Pancreas (tissue), 10 donors: ENCODE measurements at regions not wholly inside any gene's neighbourhood (a gene's known extent, or its start where the extent isn't known, plus 50 kb on each side); places are given as distances from the start of the nearest gene placed in this dataset.

Experiments used
- ATAC-seq, 4 donors: fragments of 200-7000 bp; cut with Tn5 transposase; one replicate each; pipeline versions ENCODE4 v1.8.0 to v1.9.1; 2020; ENCODE audit warnings: mild to moderate bottlenecking in 4 of 4, moderate library complexity in 4 of 4
- DNase-seq, 6 donors: peaks; one replicate each; pipeline ENCODE4 v3.0.0-alpha.2; 2020
- FAIRE-seq: peaks from 2 replicates; lab custom pipeline; 2012; peaks lifted over from hg19 to GRCh38; lab: Jason Lieb, UNC
- H3K27ac ChIP-seq, 4 donors: fragments of 200-600 bp; sonication (generic); 1 replicate in 3 of 4; 2 replicates in 1 of 4; pipeline versions ENCODE4 v1.5.0 to v1.8.0; 2020
- H3K27me3 ChIP-seq, 4 donors: fragments of 200-600 bp; one replicate each; pipeline ENCODE4 v1.8.0; 2021
- H3K36me3 ChIP-seq, 3 donors: fragments of 200-600 bp; sonication (generic) in 1 of 3; one replicate each; pipeline versions ENCODE4 v1.5.0 to v1.8.0; 2020 to 2021
- H3K4me1 ChIP-seq, 3 donors: fragments of 200-600 bp; one replicate each; pipeline ENCODE4 v1.8.0; 2021
- H3K4me3 ChIP-seq, 4 donors: fragments of 200-600 bp; sonication (generic) in 2 of 4; one replicate each; pipeline versions ENCODE4 v1.5.0 to v1.8.0; 2020 to 2021
- H3K9me3 ChIP-seq, 4 donors: fragments of 200-600 bp; one replicate each; pipeline ENCODE4 v1.8.0; 2021
- WGBS, 2 donors: extraction: QIAGEN DNeasy Blood & Tissue Kit; methylation state at CpG; one replicate each; pipeline ENCODE4 v1.1.7; 2013; 5-methylcytosine and 5-hydroxymethylcytosine counted together
- intact Hi-C, 3 donors: fragments of 100-400 bp; cut with DNase I; formaldehyde crosslinking; loops; one replicate each; pipeline versions ENCODE4 v1.11.1 to v1.14.2; 2022
- TF ChIP-seq, protein P1 (sequence below), 4 donors: fragments of 200-600 bp; sonication (generic) in 3 of 4; IDR thresholded peaks; one replicate each; pipeline versions ENCODE4 v1.5.0 to v1.8.0; 2021; ENCODE audit warnings: antibody characterized with exemption in 4 of 4
- donor health status: healthy with polysubstance abuse.
- donor health status: DM: no; HTN: no; CAD: no; lungs with moderate emphysema.
- donor health status: DM: no; HTN: no; CAD: no.
- donor health status: control.
- donor health status: control.
- donor health status: Bipolar disorder and iron deficiency.
- donor health status: DM: yes; HTN: yes; CAD: no.
- donor health status: DM: no; HTN: no; CAD: no.
- donor health status: DM: no; HTN: no; CAD: no.
- donor health status: DM: yes; HTN: yes; CAD: no.

DNA sequence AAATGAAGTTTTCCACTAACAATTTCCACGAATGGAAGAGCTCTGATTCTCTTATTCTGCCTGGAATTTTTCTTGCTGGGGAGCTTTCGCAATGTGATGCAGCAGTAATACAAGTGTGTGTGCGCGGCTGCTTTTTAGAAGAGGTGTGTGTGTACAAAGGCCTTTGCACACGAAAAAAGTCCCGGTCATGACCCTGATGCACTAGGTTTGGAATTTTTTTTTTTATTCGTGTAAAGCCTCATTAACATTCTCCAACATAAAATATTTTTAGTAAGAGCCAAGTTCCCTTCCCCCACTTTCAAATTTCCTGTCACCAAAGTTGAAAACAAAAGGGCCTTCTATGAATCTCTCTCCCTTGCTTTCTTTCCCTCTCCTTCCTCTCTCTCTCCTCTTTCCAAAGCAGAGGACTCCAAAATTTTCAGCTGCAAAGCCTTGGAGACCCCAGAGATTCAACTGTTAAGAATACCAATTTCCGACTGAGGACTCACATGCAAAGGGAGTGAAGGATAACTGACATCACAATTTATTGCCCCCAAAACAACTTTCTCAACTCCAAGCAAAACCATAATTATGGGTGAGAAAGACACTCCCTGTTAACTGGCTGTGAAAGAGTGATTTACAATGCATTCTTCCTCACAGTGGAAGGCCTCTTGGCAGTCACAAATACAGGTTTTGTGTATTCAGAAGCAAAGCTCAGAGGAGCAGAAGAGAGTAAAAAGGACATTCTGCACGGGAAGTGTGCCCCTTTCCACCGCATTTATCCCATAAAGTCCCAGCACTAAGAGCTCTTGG is 421.2 kb upstream of the JARID2 start:
- Histone ChIP-seq H3K27ac (no peak overlapping the region), H3K4me1 (no peaks in the 10 kb centered on the region), H3K27me3 (no peaks in the 10 kb centered on the region), H3K36me3 (no peaks in the 10 kb centered on the region), H3K4me3 (no peak overlapping the region), H3K9me3 (no peaks in the 10 kb centered on the region)
- peak in 1 of 4 donors; percentile 48 for ATAC-seq
- intact Hi-C loops, result no loop called here
- WGBS, 2 donors, result 45 to 48% methylated on average over 10 of the region's 10 CpGs
- DNase-seq, result no peak
- FAIRE-seq, result no peak
- TF ChIP-seq, protein P1, sequence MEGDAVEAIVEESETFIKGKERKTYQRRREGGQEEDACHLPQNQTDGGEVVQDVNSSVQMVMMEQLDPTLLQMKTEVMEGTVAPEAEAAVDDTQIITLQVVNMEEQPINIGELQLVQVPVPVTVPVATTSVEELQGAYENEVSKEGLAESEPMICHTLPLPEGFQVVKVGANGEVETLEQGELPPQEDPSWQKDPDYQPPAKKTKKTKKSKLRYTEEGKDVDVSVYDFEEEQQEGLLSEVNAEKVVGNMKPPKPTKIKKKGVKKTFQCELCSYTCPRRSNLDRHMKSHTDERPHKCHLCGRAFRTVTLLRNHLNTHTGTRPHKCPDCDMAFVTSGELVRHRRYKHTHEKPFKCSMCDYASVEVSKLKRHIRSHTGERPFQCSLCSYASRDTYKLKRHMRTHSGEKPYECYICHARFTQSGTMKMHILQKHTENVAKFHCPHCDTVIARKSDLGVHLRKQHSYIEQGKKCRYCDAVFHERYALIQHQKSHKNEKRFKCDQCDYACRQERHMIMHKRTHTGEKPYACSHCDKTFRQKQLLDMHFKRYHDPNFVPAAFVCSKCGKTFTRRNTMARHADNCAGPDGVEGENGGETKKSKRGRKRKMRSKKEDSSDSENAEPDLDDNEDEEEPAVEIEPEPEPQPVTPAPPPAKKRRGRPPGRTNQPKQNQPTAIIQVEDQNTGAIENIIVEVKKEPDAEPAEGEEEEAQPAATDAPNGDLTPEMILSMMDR (IDR thresholded peaks at IDR 0.05), result no peak

GRCh38 chr6:14826456-14826855 is 419.4 kb upstream of the JARID2 start:
- DNase-seq (no peak), FAIRE-seq (no peak), ATAC-seq (no peak)
- H3K36me3 ChIP-seq, result no peaks in the 10 kb centered on the region
- H3K4me3 ChIP-seq, result no peak overlapping the region
- intact Hi-C loops, result no loop called here
- H3K27me3 ChIP-seq, result no peaks in the 10 kb centered on the region
- no peaks in the 10 kb centered on the region for H3K9me3 ChIP-seq
- WGBS, 2 donors, result 66 to 71% methylated on average over 4 of the region's 4 CpGs
- H3K27ac ChIP-seq, result no peak overlapping the region
- TF ChIP-seq, protein P1 (IDR thresholded peaks at IDR 0.05), result no peak
- H3K4me1 ChIP-seq, result no peaks in the 10 kb centered on the region

DNA sequence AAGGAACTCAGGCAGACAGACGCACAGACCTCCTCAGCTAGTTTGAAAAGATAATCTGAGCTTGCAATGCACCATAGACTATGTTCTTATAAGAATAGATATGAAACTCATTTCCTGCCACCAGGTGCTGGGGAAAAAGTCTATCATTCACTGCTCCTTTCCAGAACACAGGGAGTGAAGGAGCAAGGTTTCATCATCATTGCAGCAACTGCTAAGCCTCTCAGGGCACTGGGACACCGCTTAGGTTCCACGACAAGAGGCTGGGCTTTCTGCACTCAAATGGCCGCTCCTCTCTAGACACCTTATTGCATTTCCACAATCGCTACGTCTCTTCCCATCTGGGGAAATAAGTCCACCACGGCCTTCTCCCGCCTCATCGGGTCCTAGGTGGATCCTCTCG is 418.5 kb upstream of the JARID2 start:
- H3K27me3 ChIP-seq, result no peaks in the 10 kb centered on the region
- ATAC-seq (no peak), DNase-seq (no peak), FAIRE-seq (no peak)
- no peak overlapping the region for H3K4me3 ChIP-seq
- no peaks in the 10 kb centered on the region for H3K4me1 ChIP-seq
- no peaks in the 10 kb centered on the region for H3K36me3 ChIP-seq
- no peak overlapping the region for H3K27ac ChIP-seq
- TF ChIP-seq, protein P1 (IDR thresholded peaks at IDR 0.05), result no peak
- 85 to 88% methylated on average over 10 of the region's 10 CpGs for WGBS, 2 donors
- intact Hi-C loops, result no loop called here
- H3K9me3 ChIP-seq, result no peaks in the 10 kb centered on the region

- 63 to 64% methylated on average over 9 of the region's 9 CpGs for WGBS, 2 donors
- DNase-seq (no peak), FAIRE-seq (no peak), ATAC-seq (no peak)
- TF ChIP-seq, protein P1 (IDR thresholded peaks at IDR 0.05), result no peak
- Histone ChIP-seq H3K27me3 (no peaks in the 10 kb centered on the region), H3K36me3 (no peaks in the 10 kb centered on the region), H3K9me3 (no peaks in the 10 kb centered on the region), H3K4me3 (no peak overlapping the region), H3K4me1 (no peaks in the 10 kb centered on the region), H3K27ac (no peak overlapping the region)
- intact Hi-C loops, result no loop called here
Measured at GRCh38 chr6:14828201-14828611, 417.7 kb upstream of the JARID2 start.

- no peak overlapping the region for H3K4me3 ChIP-seq
- TF ChIP-seq, protein P1 (IDR thresholded peaks at IDR 0.05), result no peak
- H3K27ac ChIP-seq, result no peak overlapping the region
- ATAC-seq, result no peak
- no peak for FAIRE-seq
- H3K9me3 ChIP-seq, result no peaks in the 10 kb centered on the region
- no peaks in the 10 kb centered on the region for H3K36me3 ChIP-seq
- H3K27me3 ChIP-seq, result no peaks in the 10 kb centered on the region
- 69 to 76% methylated on average over 5 of the region's 5 CpGs for WGBS, 2 donors
- no peak for DNase-seq
- no peaks in the 10 kb centered on the region for H3K4me1 ChIP-seq
- intact Hi-C loops, result no loop called here
Measured at GRCh38 chr6:14831070-14831469, 414.8 kb upstream of the JARID2 start.
